GM12878 (cell line): ENCODE measurements at regions not wholly inside any gene's neighbourhood (a gene's known extent, or its start where the extent isn't known, plus 50 kb on each side); places are given as distances from the start of the nearest gene placed in this dataset.

Source experiments
- ATAC-seq: fragments of 200-7000 bp; cut with Tn5 transposase; 3 replicates; pipeline ENCODE4 v1.9.1; 2020; ENCODE audit warnings: mild to moderate bottlenecking, moderate library complexity
- BruUV-seq: library from RNA; stranded (reverse); fragments of 400-500 nt; replicated peaks from 2 replicates; lab custom pipeline; 2021; lab: Mats Ljungman, UMichigan
- CTCF ChIA-PET: fragments of 300-600 bp; sonication (Branson Sonifier 250); formaldehyde crosslinking; extraction: SDS; loops from one replicate; lab custom pipeline; 2021; ENCODE audit warnings: inconsistent platforms; lab: Yijun Ruan, JAX
- POLR2A ChIA-PET: fragments of 350-600 bp; formaldehyde crosslinking; extraction: SDS; loops from one replicate; lab custom pipeline; 2021; ENCODE audit warnings: inconsistent platforms; lab: Charles Lee
- RAD21 ChIA-PET: fragments of 300-600 bp; sonication (Branson Sonifier 250); formaldehyde crosslinking; loops from one replicate; lab custom pipeline; 2023; ENCODE audit warnings: antibody characterized with exemption; ENCODE audit not compliant: unreplicated experiment; lab: Charles Lee
- SMC1A ChIA-PET: fragments of 300-600 bp; sonication (Branson Sonifier 250); formaldehyde crosslinking; loops from one replicate; lab custom pipeline; 2023; ENCODE audit not compliant: unreplicated experiment, uncharacterized antibody; lab: Charles Lee
- DNase-seq: peaks from one replicate; pipeline ENCODE4 v3.0.0-alpha.2; 2011; ENCODE audit warnings: low read depth, low spot score
- FAIRE-seq: peaks from 3 replicates; lab custom pipeline; 2011; peaks lifted over from hg19 to GRCh38; lab: Jason Lieb, UNC
- H2AFZ ChIP-seq: 2 replicates; pipeline ENCODE4 v1.6.0; 2011; ENCODE audit warnings: low read depth, low read length, control low read depth; ENCODE audit not compliant: control insufficient read depth
- H3K27ac ChIP-seq: 2 replicates; pipeline ENCODE4 v1.5.1; 2011; ENCODE audit warnings: control low read depth; ENCODE audit not compliant: control insufficient read depth, insufficient read depth
- H3K27me3 ChIP-seq, 2 experiments: replicated peaks in 1 of 2; 2 replicates each; pipeline versions ENCODE4 v1.6.0 to v1.6.1; 2011; ENCODE audit warnings: low read length in 1 of 2; ENCODE audit not compliant: control insufficient read depth in 2 of 2, insufficient read depth in 2 of 2
- H3K36me3 ChIP-seq, 2 experiments: 2 replicates each; pipeline ENCODE4 v1.5.1; 2011; ENCODE audit warnings: low read length in 1 of 2; ENCODE audit not compliant: control insufficient read depth in 2 of 2, insufficient read depth in 2 of 2
- H3K4me1 ChIP-seq: 2 replicates; pipeline ENCODE4 v1.6.1; 2011; ENCODE audit warnings: mild to moderate bottlenecking, low read length, moderate library complexity, mixed read lengths; ENCODE audit not compliant: control insufficient read depth, insufficient read depth
- H3K4me2 ChIP-seq: 2 replicates; pipeline ENCODE4 v1.6.0; 2011; ENCODE audit warnings: control low read depth; ENCODE audit not compliant: control insufficient read depth, insufficient read depth
- H3K4me3 ChIP-seq: fragments of 200-600 bp; sonication (generic); 2 replicates; pipeline ENCODE4 v1.5.1; 2016
- H3K79me2 ChIP-seq: 2 replicates; pipeline ENCODE4 v1.6.0; 2011; ENCODE audit warnings: low read length; ENCODE audit not compliant: control insufficient read depth, insufficient read depth
- H3K9ac ChIP-seq: 2 replicates; pipeline ENCODE4 v1.8.0; 2011; ENCODE audit warnings: low read length, control low read depth, mixed read lengths; ENCODE audit not compliant: control insufficient read depth, insufficient read depth
- H3K9me3 ChIP-seq: replicated peaks from 3 replicates; pipeline ENCODE4 v1.5.1; 2011; ENCODE audit warnings: mild to moderate bottlenecking, low read length; ENCODE audit not compliant: control insufficient read depth, insufficient read depth
- H4K20me1 ChIP-seq: 2 replicates; pipeline ENCODE4 v1.6.0; 2011; ENCODE audit not compliant: control insufficient read depth, insufficient read depth
- ASH2L ChIP-seq: fragments of 300-600, 200-600 bp; sonication (generic); IDR thresholded peaks from 2 replicates; pipeline ENCODE4 v1.6.1; 2017; ENCODE audit warnings: low read depth, mild to moderate bottlenecking, borderline replicate concordance
- BACH1 ChIP-seq: fragments of 450-650 bp; IDR thresholded peaks from 2 replicates; pipeline ENCODE4 v1.6.1; 2017; ENCODE audit warnings: mild to moderate bottlenecking, borderline replicate concordance
- BCL11A ChIP-seq: IDR thresholded peaks from 2 replicates; pipeline ENCODE4 v1.6.1; 2011; ENCODE audit warnings: low read depth, low read length
- BHLHE40 ChIP-seq, 2 experiments: fragments of 450-650 bp in 1 of 2; IDR thresholded peaks; 2 replicates each; pipeline ENCODE4 v1.6.1; 2011 to 2017; ENCODE audit warnings: low read depth in 2 of 2, borderline replicate concordance in 1 of 2, improper control_type of control experiment in 1 of 2, low read length in 1 of 2, mild to moderate bottlenecking in 1 of 2
- CHD2 ChIP-seq: IDR thresholded peaks from 2 replicates; pipeline ENCODE4 v1.6.1; 2011; ENCODE audit warnings: low read depth, low read length, improper control_type of control experiment, borderline replicate concordance
- DPF2 ChIP-seq: fragments of 450-650 bp; IDR thresholded peaks from 2 replicates; pipeline ENCODE4 v1.6.1; 2017; ENCODE audit warnings: mild to moderate bottlenecking
- ETV6 ChIP-seq, 2 experiments: fragments of 450-650 bp in 1 of 2; IDR thresholded peaks in 1 of 2; conservative IDR thresholded peaks in 1 of 2; 2 replicates each; pipeline ENCODE4 v1.6.1; 2014; ENCODE audit warnings: antibody characterized with exemption in 1 of 2, borderline replicate concordance in 1 of 2, low read depth in 1 of 2, mild to moderate bottlenecking in 1 of 2, moderate library complexity in 1 of 2
- MTA2 ChIP-seq: fragments of 450-650 bp; IDR thresholded peaks from 2 replicates; pipeline ENCODE4 v1.6.1; 2016; ENCODE audit warnings: low read depth, mild to moderate bottlenecking, moderate library complexity
- NFIC ChIP-seq: IDR thresholded peaks from 2 replicates; pipeline ENCODE4 v1.6.1; 2012; ENCODE audit warnings: low read depth, mild to moderate bottlenecking, inconsistent platforms, low read length, moderate library complexity
- NR2C1 ChIP-seq: fragments of 450-650 bp; IDR thresholded peaks from 2 replicates; pipeline ENCODE4 v1.6.1; 2017; ENCODE audit warnings: antibody characterized with exemption, mild to moderate bottlenecking, moderate library complexity
- PML ChIP-seq: IDR thresholded peaks from 2 replicates; pipeline ENCODE4 v1.6.1; 2012; ENCODE audit warnings: low read length, inconsistent platforms
- RBBP5 ChIP-seq: fragments of 200-600 bp; sonication (generic); conservative IDR thresholded peaks from 2 replicates; pipeline ENCODE4 v1.6.1; 2016
- RCOR1 ChIP-seq: conservative IDR thresholded peaks from 2 replicates; pipeline ENCODE4 v1.6.1; 2012; ENCODE audit warnings: low read depth, low read length, improper control_type of control experiment
- SIX5 ChIP-seq: IDR thresholded peaks from 2 replicates; pipeline ENCODE4 v1.6.1; 2011; ENCODE audit warnings: mild to moderate bottlenecking, low read depth, low read length, moderate library complexity; ENCODE audit not compliant: severe bottlenecking
- SMARCA5 ChIP-seq: fragments of 450-650 bp; IDR thresholded peaks from 2 replicates; pipeline ENCODE4 v1.6.1; 2017; ENCODE audit warnings: mild to moderate bottlenecking
- SMC3 ChIP-seq: IDR thresholded peaks from 2 replicates; pipeline ENCODE4 v1.6.1; 2011; ENCODE audit warnings: low read length, improper control_type of control experiment, borderline replicate concordance
- SRF ChIP-seq, 2 experiments: IDR thresholded peaks; 2 replicates each; pipeline ENCODE4 v1.6.1; 2011; ENCODE audit warnings: low read depth in 2 of 2, low read length in 2 of 2, mild to moderate bottlenecking in 1 of 2, moderate library complexity in 1 of 2
- STAT1 ChIP-seq: fragments of 450-650 bp; conservative IDR thresholded peaks from 2 replicates; pipeline ENCODE4 v1.6.1; 2014; ENCODE audit warnings: antibody characterized with exemption, mild to moderate bottlenecking
- YY1 ChIP-seq: IDR thresholded peaks from 2 replicates; pipeline ENCODE4 v1.6.1; 2011; ENCODE audit warnings: low read depth, mild to moderate bottlenecking, low read length
- WGBS: methylation state at CpG from one replicate; pipeline ENCODE4 v1.1.6; 2016; ENCODE audit warnings: low lambda C conversion rate; ENCODE audit not compliant: insufficient replicate concordance, insufficient coverage; ENCODE audit errors: missing lambda C conversion rate; 5-methylcytosine and 5-hydroxymethylcytosine counted together
- in situ Hi-C: fragments of 300-500 bp; cut with MboI; formaldehyde crosslinking; loops from 9 replicates; pipeline ENCODE4 v1.14.3; 2018; ENCODE audit warnings: mixed read lengths
- intact Hi-C: fragments of 100-400 bp; cut with micrococcal nuclease; formaldehyde crosslinking; loops from one replicate; pipeline ENCODE4 v1.14.2; 2022; ENCODE audit not compliant: unreplicated experiment
- TF ChIP-seq, protein P1 (sequence below): IDR thresholded peaks from 2 replicates; pipeline ENCODE4 v1.6.1; 2011; ENCODE audit warnings: low read depth, low read length, improper control_type of control experiment, borderline replicate concordance
- TF ChIP-seq, protein P2 (sequence below): fragments of 150-350 bp; IDR thresholded peaks from 2 replicates; pipeline ENCODE4 v1.6.1; 2014; ENCODE audit warnings: mild to moderate bottlenecking, low read depth, low read length

DNA sequence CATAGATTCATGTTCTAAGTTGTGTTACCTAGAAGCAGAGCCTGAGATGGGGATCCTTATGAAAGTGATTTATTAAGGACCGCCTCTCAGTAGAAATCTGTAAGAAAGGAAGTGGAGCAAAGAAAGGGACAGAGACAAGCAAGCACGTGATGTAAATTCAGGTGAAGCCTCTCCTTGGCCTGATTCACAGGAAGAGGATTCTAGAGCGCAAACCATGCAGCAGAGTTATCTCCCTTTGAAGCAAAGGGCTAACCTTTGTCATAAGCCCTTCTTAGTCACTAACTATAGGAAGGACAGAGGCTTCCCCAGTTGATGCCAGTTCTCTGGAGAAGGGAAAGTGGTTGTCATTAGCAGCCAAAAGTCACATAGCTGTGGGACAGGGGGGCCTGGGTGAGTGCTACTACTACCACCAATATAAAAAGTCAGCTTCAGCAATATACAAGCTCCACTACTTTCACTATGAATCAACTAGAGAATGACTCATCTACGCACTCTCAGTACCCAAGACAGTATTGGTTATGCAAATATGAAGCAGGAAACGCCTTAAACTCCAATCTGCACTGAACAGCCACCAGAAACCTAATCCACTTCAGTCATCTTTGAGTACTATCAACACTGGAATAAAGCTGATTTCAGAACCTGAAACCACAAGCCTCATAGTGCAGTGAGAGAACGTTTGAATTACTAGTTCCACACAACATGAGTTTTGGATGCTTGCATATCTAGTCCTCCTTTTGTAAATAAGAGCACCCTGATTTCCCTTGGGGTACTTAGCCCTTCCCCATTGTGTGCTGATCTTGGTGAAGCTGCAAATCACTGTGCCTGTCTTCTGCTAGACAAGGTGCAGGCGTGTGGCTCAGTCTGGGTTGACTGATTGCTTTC lies 162.7 kb downstream of the ZNF608 start:
- Histone ChIP-seq H3K36me3 (no peaks in the 10 kb centered on the region; a peak in 1 of 4 replicates), H3K27ac (peak overlapping the region; percentile 42), H4K20me1 (no peaks in the 10 kb centered on the region), H3K4me2 (peak overlapping the region; percentile 68), H2AFZ (no peak overlapping the region), H3K9me3 (no peaks in the 10 kb centered on the region; the same call in 2 of the 3 replicates), H3K4me3 (no peak overlapping the region), H3K27me3 (peaks cover 0 to 8% of the 10 kb centered on the region in 2 experiments), H3K9ac (no peak overlapping the region), H3K4me1 (peaks cover 14% of the 10 kb centered on the region; the same call in 1 of the 2 replicates), H3K79me2 (no peaks in the 10 kb centered on the region)
- DNase-seq (peak; percentile 89), ATAC-seq (peak; percentile 99), FAIRE-seq (peak; percentile 96)
- intact Hi-C loops = loop anchor here (1.0 to 5.0 kb wide), 6 partner anchors 56 to 526 kb away; partner anchors contain the start of gene ZNF608
- WGBS = 14% methylated on average over 7 of the region's 7 CpGs
- ChIA-PET SMC1A (interaction anchor here (0.7 to 1.5 kb wide), 6 partner anchors 9 to 325 kb away, joined by 3 to 4 read pairs (median 4); no protein-coding TSS in a partner anchor), POLR2A (no interaction called here), CTCF (interaction anchor here (1.1 kb wide), 1 partner anchor 10 kb away, joined by 3 read pairs; no protein-coding TSS in a partner anchor), RAD21 (interaction anchor here (0.6 to 1.8 kb wide), 6 partner anchors 13 to 165 kb away, joined by 3 to 10 read pairs (median 4); no protein-coding TSS in a partner anchor)
- in situ Hi-C loops = loop anchor here (5.0 kb wide), 1 partner anchor 64 kb away; no protein-coding TSS in a partner anchor
- BruUV-seq = no TSS peak
- no peak for TF ChIP-seq CHD2
- TF ChIP-seq SRF (IDR thresholded peaks at IDR 0.05; ENCODE audit: low read depth in 2 of 2, low read length in 2 of 2) = peak in 1 of 2 experiments; percentile 81; a peak in 1 of 4 replicates
- TF ChIP-seq YY1 = no peak
- no peak for TF ChIP-seq SIX5
- no peak for TF ChIP-seq RBBP5
- no peak for TF ChIP-seq ASH2L
- peak; percentile 63; the same call in 1 of the 2 replicates for TF ChIP-seq BACH1
- peak; percentile 71 for TF ChIP-seq MTA2
- TF ChIP-seq BCL11A = peak; percentile 83
- TF ChIP-seq PML = peak; percentile 66; the same call in 1 of the 2 replicates
- TF ChIP-seq ETV6 (conservative IDR thresholded peaks at IDR 0.05 in 1 of 2, IDR thresholded peaks at IDR 0.05 in 1 of 2; ENCODE audit: borderline replicate concordance in 1 of 2, low read depth in 1 of 2) = peak in 1 of 2 experiments; percentile 81; a peak in 2 of 4 replicates
- TF ChIP-seq, protein P1, sequence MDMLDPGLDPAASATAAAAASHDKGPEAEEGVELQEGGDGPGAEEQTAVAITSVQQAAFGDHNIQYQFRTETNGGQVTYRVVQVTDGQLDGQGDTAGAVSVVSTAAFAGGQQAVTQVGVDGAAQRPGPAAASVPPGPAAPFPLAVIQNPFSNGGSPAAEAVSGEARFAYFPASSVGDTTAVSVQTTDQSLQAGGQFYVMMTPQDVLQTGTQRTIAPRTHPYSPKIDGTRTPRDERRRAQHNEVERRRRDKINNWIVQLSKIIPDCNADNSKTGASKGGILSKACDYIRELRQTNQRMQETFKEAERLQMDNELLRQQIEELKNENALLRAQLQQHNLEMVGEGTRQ = no peak
- peak; percentile 59 to 70; a peak in 3 of 4 replicates for TF ChIP-seq BHLHE40 (IDR thresholded peaks at IDR 0.05; ENCODE audit: borderline replicate concordance in 1 of 2, low read depth in 2 of 2, low read length in 1 of 2)
- TF ChIP-seq, protein P2, sequence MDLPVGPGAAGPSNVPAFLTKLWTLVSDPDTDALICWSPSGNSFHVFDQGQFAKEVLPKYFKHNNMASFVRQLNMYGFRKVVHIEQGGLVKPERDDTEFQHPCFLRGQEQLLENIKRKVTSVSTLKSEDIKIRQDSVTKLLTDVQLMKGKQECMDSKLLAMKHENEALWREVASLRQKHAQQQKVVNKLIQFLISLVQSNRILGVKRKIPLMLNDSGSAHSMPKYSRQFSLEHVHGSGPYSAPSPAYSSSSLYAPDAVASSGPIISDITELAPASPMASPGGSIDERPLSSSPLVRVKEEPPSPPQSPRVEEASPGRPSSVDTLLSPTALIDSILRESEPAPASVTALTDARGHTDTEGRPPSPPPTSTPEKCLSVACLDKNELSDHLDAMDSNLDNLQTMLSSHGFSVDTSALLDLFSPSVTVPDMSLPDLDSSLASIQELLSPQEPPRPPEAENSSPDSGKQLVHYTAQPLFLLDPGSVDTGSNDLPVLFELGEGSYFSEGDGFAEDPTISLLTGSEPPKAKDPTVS = no peak
- TF ChIP-seq NFIC = peak; percentile 92
- 0 out of 2 replicates have a peak, but pooled peaks have one; percentile 68 for TF ChIP-seq RCOR1
- no peak for TF ChIP-seq STAT1
- TF ChIP-seq DPF2 = peak; percentile 96
- no peak for TF ChIP-seq NR2C1
- TF ChIP-seq SMC3 = no peak; the same call in 1 of the 2 replicates
- 0 out of 2 replicates have a peak, but pooled peaks have one; percentile 4 for TF ChIP-seq SMARCA5
